Activated B cell treated with CpG ODN at 0.5 μM for 24 hours (primary cell): ENCODE measurements at regions not wholly inside any gene's neighbourhood (a gene's known extent, or its start where the extent isn't known, plus 50 kb on each side); places are given as distances from the start of the nearest gene placed in this dataset.

Experiments
- ATAC-seq: fragments of 200-7000 bp; cut with Tn5 transposase; one replicate; pipeline ENCODE4 v1.10.0; 2021; ENCODE audit warnings: low read depth, mild to moderate bottlenecking, moderate library complexity
- CTCF ChIA-PET: fragments of 350-600 bp; sonication (Branson Sonifier 250); formaldehyde crosslinking; loops from one replicate; lab custom pipeline; 2021; ENCODE audit warnings: antibody characterized with exemption; lab: Charles Lee
- POLR2A ChIA-PET: fragments of 350-600 bp; sonication (Branson Sonifier 250); formaldehyde crosslinking; loops from one replicate; lab custom pipeline; 2021; ENCODE audit warnings: antibody characterized with exemption; lab: Charles Lee
- DNase-seq: peaks from one replicate; pipeline ENCODE4 v3.0.0; 2022
- H3K27ac Mint-ChIP-seq: one replicate; pipeline ENCODE4 v1.8.0; 2020; ENCODE audit warnings: mixed read lengths
- H3K27me3 Mint-ChIP-seq: one replicate; pipeline ENCODE4 v1.8.0; 2021; ENCODE audit warnings: mixed read lengths
- H3K36me3 Mint-ChIP-seq: one replicate; pipeline ENCODE4 v1.8.0; 2021; ENCODE audit warnings: low read depth, mixed read lengths
- H3K4me1 Mint-ChIP-seq: one replicate; pipeline ENCODE4 v1.8.0; 2021; ENCODE audit warnings: mixed read lengths
- H3K4me3 Mint-ChIP-seq: one replicate; pipeline ENCODE4 v1.8.0; 2020; ENCODE audit warnings: mild to moderate bottlenecking, mixed read lengths
- H3K9me3 Mint-ChIP-seq: one replicate; pipeline ENCODE4 v1.8.0; 2020; ENCODE audit warnings: mixed read lengths
- CTCF ChIP-seq: fragments of 200-600 bp; IDR thresholded peaks from one replicate; pipeline ENCODE4 v1.8.0; 2022; ENCODE audit warnings: antibody characterized with exemption, mild to moderate bottlenecking
- intact Hi-C: fragments of 100-400 bp; cut with micrococcal nuclease; formaldehyde crosslinking; loops from one replicate; pipeline ENCODE4 v1.15.1; 2024

- H3K27me3 Mint-ChIP-seq: no peaks in the 10 kb centered on the region
- peaks cover 75% of the 10 kb centered on the region for H3K4me1 Mint-ChIP-seq
- intact Hi-C loops: loop anchor here (10.0 kb wide), 1 partner anchor 95 kb away; no protein-coding TSS in a partner anchor
- no peak for ATAC-seq
- H3K9me3 Mint-ChIP-seq: no peaks in the 10 kb centered on the region
- ChIA-PET CTCF (interaction anchor here (1.0 kb wide), 1 partner anchor 219 kb away, joined by 3 read pairs; no protein-coding TSS in a partner anchor), POLR2A (interaction anchor here (1.6 to 13.6 kb wide), 2 partner anchors 39 to 56 kb away, joined by 6 to 406 read pairs; partner anchors contain the start of gene KLF13)
- no peak for TF ChIP-seq CTCF
- H3K4me3 Mint-ChIP-seq: no peak overlapping the region
- H3K27ac Mint-ChIP-seq: no peak overlapping the region
- DNase-seq: no peak
- no peaks in the 10 kb centered on the region for H3K36me3 Mint-ChIP-seq
Observed at GRCh38 chr15:31269816-31270575, 56.6 kb upstream of the KLF13 start.

GRCh38 chr15:31270767-31271166 is 55.9 kb upstream of the KLF13 start:
- CTCF ChIA-PET: no interaction called here
- H3K4me3 Mint-ChIP-seq: no peak overlapping the region
- H3K9me3 Mint-ChIP-seq: no peaks in the 10 kb centered on the region
- DNase-seq: no peak
- ATAC-seq: no peak
- no peaks in the 10 kb centered on the region for H3K36me3 Mint-ChIP-seq
- H3K27ac Mint-ChIP-seq: no peak overlapping the region
- intact Hi-C loops: no loop called here
- peaks cover 67% of the 10 kb centered on the region for H3K4me1 Mint-ChIP-seq
- H3K27me3 Mint-ChIP-seq: no peaks in the 10 kb centered on the region
- POLR2A ChIA-PET: interaction anchor here (1.6 to 13.6 kb wide), 2 partner anchors 40 to 56 kb away, joined by 6 to 406 read pairs; partner anchors contain the start of gene KLF13
- TF ChIP-seq CTCF: no peak

GRCh38 chr15:31271224-31271635 is 55.4 kb upstream of the KLF13 start:
- no peaks in the 10 kb centered on the region for H3K27me3 Mint-ChIP-seq
- no peak for ATAC-seq
- ChIA-PET CTCF (no interaction called here), POLR2A (interaction anchor here (0.9 to 13.6 kb wide), 3 partner anchors 11 to 55 kb away, joined by 5 to 406 read pairs (median 6); partner anchors contain the start of gene KLF13)
- intact Hi-C loops: no loop called here
- no peak for TF ChIP-seq CTCF
- H3K4me1 Mint-ChIP-seq: peaks cover 63% of the 10 kb centered on the region
- no peaks in the 10 kb centered on the region for H3K9me3 Mint-ChIP-seq
- no peaks in the 10 kb centered on the region for H3K36me3 Mint-ChIP-seq
- H3K4me3 Mint-ChIP-seq: no peak overlapping the region
- no peak for DNase-seq
- H3K27ac Mint-ChIP-seq: no peak overlapping the region

DNA sequence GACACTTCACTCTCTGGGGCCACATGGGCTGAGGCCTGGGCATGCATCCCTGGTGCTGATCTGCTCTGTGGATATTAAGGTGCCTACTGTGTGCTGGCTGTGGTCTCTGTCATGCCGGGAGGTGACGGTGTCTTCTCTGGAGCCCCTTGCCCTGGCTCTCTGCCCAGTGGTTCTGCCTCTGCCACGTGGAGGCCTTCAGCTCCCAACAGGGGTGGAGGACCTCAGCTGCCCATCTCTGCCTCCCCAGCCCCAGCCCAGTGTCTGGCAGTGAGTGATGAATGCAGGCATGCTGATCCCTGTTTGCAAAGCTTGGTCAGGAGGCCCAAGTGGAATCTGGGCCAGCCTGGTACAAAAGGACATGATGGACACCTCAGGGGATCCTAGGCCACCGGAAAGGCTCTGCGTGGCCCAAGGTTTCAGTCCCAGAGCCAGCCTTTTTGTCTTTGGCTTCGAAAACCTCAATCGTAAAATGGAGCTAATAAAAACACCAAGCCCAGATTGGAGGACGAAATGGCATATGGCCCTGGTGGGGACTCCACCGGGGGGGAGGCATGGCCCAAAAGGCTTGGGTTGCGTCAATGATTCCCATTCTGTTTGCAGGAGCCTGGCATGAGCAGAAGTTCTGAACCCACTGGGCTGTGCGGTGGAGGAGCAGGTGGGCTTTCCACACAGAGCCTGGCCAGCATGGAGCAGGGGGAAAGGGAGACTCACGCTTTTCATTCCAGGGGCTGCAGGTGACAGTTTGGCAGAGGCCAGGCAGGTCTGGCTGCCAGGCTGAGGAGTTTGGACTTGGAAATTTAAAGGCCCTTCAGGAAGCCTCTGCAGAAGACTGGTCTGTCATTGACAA is 54.7 kb upstream of the KLF13 start:
- CTCF ChIA-PET: no interaction called here
- H3K36me3 Mint-ChIP-seq: no peaks in the 10 kb centered on the region
- POLR2A ChIA-PET: interaction anchor here (0.9 to 13.6 kb wide), 4 partner anchors 10 to 55 kb away, joined by 3 to 406 read pairs (median 6); partner anchors contain the start of gene KLF13
- H3K4me1 Mint-ChIP-seq: peaks cover 56% of the 10 kb centered on the region
- H3K9me3 Mint-ChIP-seq: no peaks in the 10 kb centered on the region
- H3K27me3 Mint-ChIP-seq: no peaks in the 10 kb centered on the region
- no peak for TF ChIP-seq CTCF
- peak overlapping the region; percentile 7 for H3K27ac Mint-ChIP-seq
- H3K4me3 Mint-ChIP-seq: no peak overlapping the region
- intact Hi-C loops: no loop called here
- ATAC-seq: no peak
- no peak for DNase-seq
